ENCODE measurements at regions not wholly inside any gene's neighbourhood (a gene's known extent, or its start where the extent isn't known, plus 50 kb on each side); places are given as distances from the start of the nearest gene placed in this dataset.

DNA sequence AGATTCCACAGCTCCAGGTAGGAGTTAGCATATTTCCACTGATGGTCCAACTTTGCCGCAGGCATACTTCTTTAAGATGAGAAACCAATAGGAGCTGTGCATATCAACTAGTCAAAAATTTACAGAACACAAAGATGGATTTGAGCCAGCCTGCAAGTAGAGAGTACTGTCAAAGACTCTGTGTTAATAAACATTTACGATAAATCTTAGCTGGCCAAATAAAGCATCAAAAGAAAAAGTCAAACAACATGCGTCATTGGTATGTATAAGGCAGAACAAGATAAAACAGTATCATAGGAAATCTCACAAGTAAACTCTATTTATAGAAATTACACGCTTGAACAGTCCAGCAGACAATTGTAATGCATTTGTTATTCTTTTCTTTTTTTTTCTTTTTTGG lies 907.4 kb upstream of the AGA start:
- Histone ChIP-seq H3K9me3 (no peaks in the 10 kb centered on the region), H3K36me3 (no peaks in the 10 kb centered on the region), H3K27me3 (no peaks in the 10 kb centered on the region), H3K4me1 (no peaks in the 10 kb centered on the region), H3K27ac (no peak overlapping the region), H3K4me3 (no peak overlapping the region)
- DNase-seq (no peak), ATAC-seq (no peak)
- intact Hi-C loops (cut with DNase I; ENCODE audit: low total_unique reads) (no loop called here), in situ Hi-C loops (cut with MboI; ENCODE audit: low sequenced_read_pairs in 4 of 4) (no loop called here)
- TF ChIP-seq, protein P1, sequence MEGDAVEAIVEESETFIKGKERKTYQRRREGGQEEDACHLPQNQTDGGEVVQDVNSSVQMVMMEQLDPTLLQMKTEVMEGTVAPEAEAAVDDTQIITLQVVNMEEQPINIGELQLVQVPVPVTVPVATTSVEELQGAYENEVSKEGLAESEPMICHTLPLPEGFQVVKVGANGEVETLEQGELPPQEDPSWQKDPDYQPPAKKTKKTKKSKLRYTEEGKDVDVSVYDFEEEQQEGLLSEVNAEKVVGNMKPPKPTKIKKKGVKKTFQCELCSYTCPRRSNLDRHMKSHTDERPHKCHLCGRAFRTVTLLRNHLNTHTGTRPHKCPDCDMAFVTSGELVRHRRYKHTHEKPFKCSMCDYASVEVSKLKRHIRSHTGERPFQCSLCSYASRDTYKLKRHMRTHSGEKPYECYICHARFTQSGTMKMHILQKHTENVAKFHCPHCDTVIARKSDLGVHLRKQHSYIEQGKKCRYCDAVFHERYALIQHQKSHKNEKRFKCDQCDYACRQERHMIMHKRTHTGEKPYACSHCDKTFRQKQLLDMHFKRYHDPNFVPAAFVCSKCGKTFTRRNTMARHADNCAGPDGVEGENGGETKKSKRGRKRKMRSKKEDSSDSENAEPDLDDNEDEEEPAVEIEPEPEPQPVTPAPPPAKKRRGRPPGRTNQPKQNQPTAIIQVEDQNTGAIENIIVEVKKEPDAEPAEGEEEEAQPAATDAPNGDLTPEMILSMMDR (IDR thresholded peaks at IDR 0.05 in 4 of 5, conservative IDR thresholded peaks at IDR 0.05 in 1 of 5): no peak
- no peak for TF ChIP-seq POLR2A (IDR thresholded peaks at IDR 0.05)

DNA sequence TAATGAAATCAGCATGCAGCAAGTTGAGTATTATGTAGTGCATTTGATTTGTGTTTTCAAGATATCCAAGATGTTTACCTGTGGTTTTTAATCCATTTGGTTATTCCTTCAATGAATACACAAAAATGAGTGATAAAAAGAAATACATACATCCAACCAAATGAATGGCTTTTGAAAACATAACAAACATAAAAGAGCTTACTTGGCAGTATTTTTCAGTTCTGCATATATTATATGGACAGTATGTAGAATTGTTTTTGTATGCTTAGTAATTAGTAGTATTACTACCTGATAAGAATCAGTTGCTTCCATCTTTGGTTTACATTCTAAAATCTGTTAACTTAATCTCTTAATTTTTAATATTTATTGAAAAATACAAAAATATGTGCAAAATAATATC lies 908.9 kb upstream of the AGA start:
- no peaks in the 10 kb centered on the region for H3K27me3 ChIP-seq
- no peak overlapping the region for H3K27ac ChIP-seq
- in situ Hi-C loops (cut with MboI; ENCODE audit: low sequenced_read_pairs in 4 of 4): no loop called here
- H3K9me3 ChIP-seq: no peaks in the 10 kb centered on the region
- TF ChIP-seq, protein P1 (IDR thresholded peaks at IDR 0.05 in 4 of 5, conservative IDR thresholded peaks at IDR 0.05 in 1 of 5): no peak
- TF ChIP-seq POLR2A (IDR thresholded peaks at IDR 0.05): no peak
- no peaks in the 10 kb centered on the region for H3K36me3 ChIP-seq
- no peak for ATAC-seq
- no peaks in the 10 kb centered on the region for H3K4me1 ChIP-seq
- intact Hi-C loops (cut with DNase I; ENCODE audit: low total_unique reads): no loop called here
- no peak for DNase-seq
- no peak overlapping the region for H3K4me3 ChIP-seq

DNA sequence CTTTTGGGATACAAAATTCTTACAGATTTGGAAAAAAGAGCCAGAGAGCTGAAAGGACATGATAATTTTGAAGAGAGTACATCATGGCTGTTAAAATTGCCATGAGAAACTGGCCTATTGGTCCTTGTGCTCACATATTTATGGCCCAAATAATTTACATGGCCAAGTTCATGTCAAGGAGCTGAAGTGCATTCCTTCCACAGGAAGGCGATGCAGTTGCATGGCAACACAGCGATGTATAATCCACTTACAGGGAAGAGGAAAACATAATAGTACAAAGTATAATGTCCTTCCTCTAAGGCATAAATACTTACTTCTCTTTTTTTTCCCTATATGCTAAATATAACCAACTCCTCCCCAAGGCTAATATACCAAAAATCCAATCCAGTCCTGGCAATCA lies 914.5 kb upstream of the AGA start:
- no peak for ATAC-seq
- Histone ChIP-seq H3K9me3 (no peaks in the 10 kb centered on the region), H3K27ac (no peak overlapping the region), H3K27me3 (no peaks in the 10 kb centered on the region), H3K4me1 (no peaks in the 10 kb centered on the region), H3K4me3 (no peak overlapping the region), H3K36me3 (no peaks in the 10 kb centered on the region)
- TF ChIP-seq, protein P1 (IDR thresholded peaks at IDR 0.05 in 4 of 5, conservative IDR thresholded peaks at IDR 0.05 in 1 of 5): no peak
- TF ChIP-seq POLR2A (IDR thresholded peaks at IDR 0.05): no peak
- no peak for DNase-seq
- in situ Hi-C loops (cut with MboI; ENCODE audit: low sequenced_read_pairs in 4 of 4) (no loop called here), intact Hi-C loops (cut with DNase I; ENCODE audit: low total_unique reads) (no loop called here)

DNA sequence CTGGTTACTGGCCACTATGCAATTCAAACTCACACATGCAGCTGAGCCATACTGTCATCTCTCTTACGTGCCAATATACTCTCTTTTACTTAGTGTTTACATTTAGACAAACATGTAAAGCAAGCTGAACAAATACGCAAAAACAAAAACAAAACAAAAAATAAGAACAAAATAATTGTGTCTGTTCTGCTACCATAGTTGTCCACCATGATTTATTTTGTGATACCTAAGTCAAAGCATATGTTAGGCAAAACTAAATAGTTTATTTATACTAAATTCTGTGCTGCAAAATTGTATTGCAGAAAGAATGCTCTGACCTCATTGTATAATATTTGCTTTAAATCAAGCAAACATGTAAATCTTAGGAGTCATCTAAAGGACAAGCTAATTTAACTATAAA lies 943.2 kb upstream of the AGA start:
- ATAC-seq (no peak), DNase-seq (no peak)
- TF ChIP-seq, protein P1 (IDR thresholded peaks at IDR 0.05 in 4 of 5, conservative IDR thresholded peaks at IDR 0.05 in 1 of 5): no peak
- no peak for TF ChIP-seq POLR2A (IDR thresholded peaks at IDR 0.05)
- no peaks in the 10 kb centered on the region for H3K4me1 ChIP-seq
- no peaks in the 10 kb centered on the region for H3K36me3 ChIP-seq
- H3K27me3 ChIP-seq: no peaks in the 10 kb centered on the region
- no peak overlapping the region for H3K27ac ChIP-seq
- H3K4me3 ChIP-seq: no peak overlapping the region
- no peaks in the 10 kb centered on the region for H3K9me3 ChIP-seq
- in situ Hi-C loops (cut with MboI; ENCODE audit: low sequenced_read_pairs in 4 of 4) (no loop called here), intact Hi-C loops (cut with DNase I; ENCODE audit: low total_unique reads) (no loop called here)

DNA sequence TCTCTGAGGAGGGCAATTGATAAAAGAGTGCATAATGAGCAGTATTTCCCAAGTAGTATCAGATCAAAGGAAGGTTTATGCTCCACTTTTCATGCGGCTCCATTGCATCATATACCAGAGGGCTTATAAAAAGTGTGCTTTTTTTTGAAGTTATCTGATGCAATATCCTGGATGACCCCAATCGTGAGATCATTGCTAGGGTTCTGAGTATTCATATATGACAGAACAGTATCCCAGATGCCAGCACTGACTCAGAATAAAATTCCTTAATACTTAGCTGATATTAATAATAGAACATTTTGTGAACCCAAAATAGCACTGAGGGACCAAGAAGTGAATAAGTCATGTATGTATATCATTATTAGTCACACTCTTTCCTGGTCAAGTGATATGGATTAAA lies 945.5 kb upstream of the AGA start:
- no peak for ATAC-seq
- in situ Hi-C loops (cut with MboI; ENCODE audit: low sequenced_read_pairs in 4 of 4): no loop called here

More for the DNA sequence above, 945.5 kb upstream of the AGA start:
- Histone ChIP-seq H3K27me3 (no peaks in the 10 kb centered on the region), H3K36me3 (no peaks in the 10 kb centered on the region), H3K4me3 (no peak overlapping the region), H3K4me1 (no peaks in the 10 kb centered on the region), H3K27ac (no peak overlapping the region), H3K9me3 (peaks cover 0 to 3% (median 0%) of the 10 kb centered on the region in 3 donors)
- no peak for DNase-seq
- TF ChIP-seq, protein P1 (IDR thresholded peaks at IDR 0.05 in 4 of 5, conservative IDR thresholded peaks at IDR 0.05 in 1 of 5): no peak
- no peak for TF ChIP-seq POLR2A (IDR thresholded peaks at IDR 0.05)
- intact Hi-C loops (cut with DNase I; ENCODE audit: low total_unique reads): no loop called here

Measured in gastrocnemius medialis (tissue), 4 donors.